NCI-H2029 (cell line): ENCODE measurements at regions not wholly inside any gene's neighbourhood (a gene's known extent, or its start where the extent isn't known, plus 50 kb on each side); places are given as distances from the start of the nearest gene placed in this dataset.
"Not testable (repeated sequence)": the region's sequence is repeated elsewhere in the genome, so short reads cannot be mapped to it uniquely, and the experiment has no call there.

ENCODE experiments used
- DNase-seq: peaks from one replicate; lab custom pipeline; 2025; lab: John Stamatoyannopoulos, UW

GRCh38 chr2:3036432-3037125, 341.0 kb downstream of the EIPR1 start:
- DNase-seq: no peak

DNA sequence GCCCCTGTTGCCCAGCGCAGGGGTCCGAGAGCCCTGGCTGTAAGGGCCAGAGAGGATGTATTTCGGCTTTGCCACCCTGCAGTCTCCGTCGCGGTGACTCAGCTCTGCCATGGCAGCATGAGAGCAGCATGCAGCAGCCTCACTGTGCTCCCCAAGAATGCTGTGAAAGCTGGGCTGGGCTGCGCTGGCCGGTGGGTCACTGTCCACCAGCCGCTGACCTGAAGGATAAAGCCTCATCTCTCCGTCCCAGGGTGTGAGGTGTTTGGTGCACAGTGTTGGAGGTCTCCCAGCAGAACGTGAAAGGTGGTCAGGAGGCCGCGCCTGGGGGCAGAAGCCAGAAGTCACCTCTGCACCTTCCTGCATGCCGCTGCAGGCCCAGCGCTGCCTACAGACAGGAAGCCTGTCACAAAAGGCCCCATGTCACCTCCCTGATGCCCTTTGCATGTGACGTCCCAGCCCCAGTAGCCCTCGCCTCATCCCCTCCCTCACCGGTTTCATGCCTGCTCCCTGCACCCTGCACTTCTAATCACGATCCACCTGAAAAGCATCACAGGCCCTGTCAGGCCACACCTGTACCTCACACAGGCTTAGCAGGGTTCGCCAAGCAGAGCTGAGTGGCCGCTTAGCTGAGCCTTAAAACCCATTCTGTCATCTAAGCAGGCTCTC, 342.1 kb downstream of the EIPR1 start:
- DNase-seq: no peak

DNA sequence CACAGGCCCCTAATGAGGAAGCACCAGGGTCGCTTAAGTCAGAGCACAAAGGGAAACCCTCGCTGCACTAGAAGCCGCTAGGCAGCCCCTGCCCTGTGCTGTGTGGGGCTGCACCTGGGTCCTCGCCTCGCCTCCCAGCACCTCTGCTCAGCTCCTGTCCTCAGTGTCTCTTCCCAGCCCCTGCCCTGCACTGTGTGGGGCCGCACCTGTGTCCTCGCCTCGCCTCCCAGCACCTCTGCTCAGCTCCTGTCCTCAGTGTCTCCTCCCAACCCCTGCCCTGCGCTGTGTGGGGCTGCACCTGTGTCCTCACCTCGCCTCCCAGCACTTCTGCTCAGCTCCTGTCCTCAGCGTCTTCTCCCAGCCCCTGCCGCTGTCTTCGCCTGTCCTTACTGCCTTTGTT, 342.8 kb downstream of the EIPR1 start:
- no peak for DNase-seq

DNA sequence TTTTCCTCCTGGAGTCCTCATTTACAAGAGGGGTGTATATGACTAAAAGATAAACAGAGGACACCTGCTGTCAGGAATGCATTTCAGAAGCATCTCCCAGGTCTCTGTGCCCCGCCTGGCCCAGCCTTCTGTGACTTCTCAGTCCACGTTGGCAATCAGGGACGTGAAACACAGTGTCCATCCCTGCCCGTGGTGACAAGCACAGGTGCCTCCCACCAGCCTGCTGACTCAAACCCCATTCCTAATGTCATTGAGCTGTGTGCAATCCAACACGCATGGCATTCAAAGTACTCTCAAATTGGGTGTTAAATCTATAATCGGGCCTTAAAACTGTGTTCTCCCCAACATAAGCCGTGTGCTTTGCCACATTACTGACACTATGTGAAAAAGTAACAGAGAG, 343.2 kb downstream of the EIPR1 start:
- DNase-seq: no peak

GRCh38 chr2:3033315-3033714, 344.3 kb downstream of the EIPR1 start:
- no peak for DNase-seq

DNA sequence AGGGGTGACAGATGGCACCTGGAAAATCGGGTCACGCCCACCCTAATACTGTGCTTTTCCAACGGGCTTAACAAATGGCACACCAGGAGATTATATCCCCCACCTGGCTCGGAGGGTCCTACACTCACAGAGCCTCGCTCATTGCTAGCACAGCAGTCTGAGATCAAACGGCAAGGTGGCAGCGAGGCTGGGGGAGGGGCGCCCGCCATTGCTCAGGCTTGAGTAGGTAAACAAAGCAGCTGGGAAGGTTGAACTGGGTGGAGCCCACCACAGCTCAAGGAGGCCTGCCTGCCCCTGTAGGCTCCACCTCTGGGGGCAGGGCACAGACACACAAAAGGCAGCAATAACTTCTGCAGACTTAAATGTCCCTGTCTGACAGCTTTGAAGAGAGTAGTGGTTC, 346.8 kb downstream of the EIPR1 start:
- DNase-seq: not testable (repeated sequence)

DNA sequence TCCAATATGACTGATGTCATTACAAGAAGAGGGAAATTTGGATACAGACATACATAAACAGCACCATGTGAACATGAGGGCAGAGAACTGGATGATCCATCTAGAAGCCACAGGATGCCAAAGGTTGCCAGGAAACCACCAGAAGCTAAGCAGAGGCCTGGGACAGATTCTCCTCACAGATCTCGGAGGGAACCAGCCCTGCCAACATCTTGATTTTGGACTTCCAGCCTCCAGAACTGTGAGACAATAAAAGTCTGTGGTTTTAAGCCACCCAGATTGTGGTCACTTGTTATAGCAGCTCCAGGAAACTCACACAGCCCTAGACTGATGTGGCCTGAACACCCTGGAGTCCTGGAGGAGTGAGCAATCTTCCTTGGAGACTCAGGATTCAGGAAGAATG, 351.6 kb downstream of the EIPR1 start:
- DNase-seq: no peak

- DNase-seq: no peak
Observed at GRCh38 chr2:3025261-3025660, 352.4 kb downstream of the EIPR1 start.

- no peak for DNase-seq
Observed at GRCh38 chr2:3024401-3024935, 353.1 kb downstream of the EIPR1 start.

- no peak for DNase-seq
Observed at GRCh38 chr2:3023531-3023930, 354.1 kb downstream of the EIPR1 start.

GRCh38 chr2:3022841-3023372, 354.7 kb downstream of the EIPR1 start:
- no peak for DNase-seq

- no peak for DNase-seq
Observed at GRCh38 chr2:3021720-3022119, 355.9 kb downstream of the EIPR1 start.

- no peak for DNase-seq
Observed at GRCh38 chr2:3010001-3010400, 367.6 kb downstream of the EIPR1 start.

- DNase-seq: no peak
Observed at GRCh38 chr2:3009483-3009882, 368.1 kb downstream of the EIPR1 start.

DNA sequence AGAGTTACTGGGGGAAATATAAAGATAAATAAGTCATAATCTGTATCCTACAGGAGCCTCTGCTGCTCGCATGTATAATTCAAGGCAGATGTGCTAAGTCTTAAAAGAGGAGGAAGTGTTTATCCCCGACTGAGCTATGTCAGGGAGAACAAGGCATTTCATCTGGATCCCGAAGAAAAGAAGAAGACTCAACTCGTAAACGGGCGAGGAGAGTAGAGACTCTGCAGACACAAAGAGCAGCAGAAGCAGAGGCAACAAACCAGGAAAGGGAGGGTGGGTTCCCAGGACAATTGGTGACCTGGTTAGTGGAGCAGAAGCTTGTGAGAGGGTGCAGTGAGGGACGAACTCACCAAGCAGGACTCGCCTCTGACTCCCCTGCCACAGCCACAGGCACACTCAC, 368.6 kb downstream of the EIPR1 start:
- DNase-seq: no peak

DNA sequence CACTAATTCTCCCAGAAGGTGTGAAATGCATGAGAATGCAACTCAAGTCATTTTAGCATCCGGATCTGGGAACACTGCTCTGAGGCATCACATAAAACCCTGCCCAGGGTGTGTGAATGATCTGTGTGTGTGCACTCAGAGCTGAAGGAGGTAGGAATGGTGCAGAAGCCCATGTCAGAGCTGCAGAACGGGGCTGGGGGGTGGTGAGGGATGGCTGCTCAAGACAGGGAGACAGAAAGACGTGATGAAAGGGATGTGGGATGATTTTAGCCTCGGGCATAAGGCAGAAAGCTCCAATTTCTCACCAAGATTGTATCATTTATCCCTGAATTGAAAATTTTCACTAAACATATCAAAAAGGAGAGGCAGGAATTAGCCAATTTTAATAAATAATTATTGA, 369.1 kb downstream of the EIPR1 start:
- no peak for DNase-seq

DNA sequence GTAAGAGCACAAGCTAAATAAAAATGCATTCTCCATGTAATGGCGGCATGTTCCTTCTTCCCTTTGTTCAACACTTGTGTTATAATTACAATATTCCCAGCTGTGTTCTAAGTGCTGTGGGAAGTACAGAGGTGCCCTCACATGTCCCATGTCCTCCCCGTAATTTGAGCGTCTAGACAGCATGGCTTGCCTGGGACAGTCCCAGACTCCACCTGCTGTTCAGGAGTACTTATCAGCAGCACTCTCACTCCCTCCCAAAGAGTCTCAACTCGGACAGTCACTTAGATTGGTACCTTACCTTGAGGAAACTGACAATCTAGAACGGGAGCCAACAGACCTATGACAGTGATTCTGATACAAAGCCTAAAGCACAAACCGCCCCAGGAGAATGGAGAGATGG, 370.5 kb downstream of the EIPR1 start:
- DNase-seq: no peak

GRCh38 chr2:3005859-3006501, 371.6 kb downstream of the EIPR1 start:
- no peak for DNase-seq

GRCh38 chr2:3001615-3002560, 375.7 kb downstream of the EIPR1 start:
- no peak for DNase-seq

GRCh38 chr2:3000968-3001367, 376.6 kb downstream of the EIPR1 start:
- no peak for DNase-seq

DNA sequence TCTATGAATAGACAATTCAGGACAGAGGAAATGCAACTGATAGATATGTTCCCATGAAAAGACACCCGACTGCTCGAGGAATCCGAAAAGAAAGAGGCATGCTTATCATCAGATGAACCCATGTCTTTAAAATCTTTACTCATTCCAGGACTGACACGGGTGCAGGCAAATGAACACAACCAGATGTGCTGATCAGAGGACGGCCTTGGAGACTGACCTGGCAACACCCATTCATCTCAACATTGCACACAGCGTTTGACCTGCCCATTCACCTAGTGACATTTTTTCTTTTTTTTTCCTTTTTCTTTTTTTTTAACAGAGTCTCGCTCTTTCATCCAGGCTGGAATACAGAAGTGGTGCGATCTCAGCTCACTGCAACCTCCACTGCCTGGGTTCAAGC, 377.5 kb downstream of the EIPR1 start:
- DNase-seq: no peak

DNA sequence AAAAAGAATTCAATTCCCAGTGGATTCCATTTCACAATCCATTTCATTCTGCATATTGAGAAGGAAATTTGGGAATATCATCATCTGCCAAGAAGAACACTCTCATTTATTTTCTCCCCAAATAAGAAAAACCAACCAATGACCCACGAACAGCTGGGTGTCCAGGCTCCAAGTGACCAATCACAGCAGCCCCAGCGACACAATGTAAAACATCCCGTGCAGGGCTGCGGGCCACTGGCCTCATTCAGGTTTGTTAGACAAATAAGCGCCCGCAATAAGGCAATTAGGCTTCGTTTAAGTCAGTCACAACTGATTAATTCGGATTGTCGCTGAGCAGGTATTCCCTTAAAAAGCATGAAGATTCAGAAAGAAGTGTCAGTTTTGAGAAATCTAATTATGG, 378.6 kb downstream of the EIPR1 start:
- no peak for DNase-seq
